Left colon (tissue), 2 donors: ENCODE measurements at regions not wholly inside any gene's neighbourhood (a gene's known extent, or its start where the extent isn't known, plus 50 kb on each side); places are given as distances from the start of the nearest gene placed in this dataset.

ENCODE experiments used
- ATAC-seq: fragments of 200-7000 bp; cut with Tn5 transposase; one replicate; pipeline ENCODE4 v1.9.1; 2020; ENCODE audit warnings: mild to moderate bottlenecking, moderate library complexity
- DNase-seq, 2 donors: peaks; one replicate each; pipeline ENCODE4 v3.0.0-alpha.2; 2020
- intact Hi-C, 2 donors: fragments of 100-400 bp; cut with DNase I in 1 of 2; cut with micrococcal nuclease in 1 of 2; formaldehyde crosslinking; loops; one replicate each; pipeline versions ENCODE4 v1.11.2 to v1.14.0; 2022; cut with DNase I, micrococcal nuclease
- donor health status: DM: no; HTN: no; CAD: no.
- donor health status: DM: yes; HTN: yes; CAD: no.

DNA sequence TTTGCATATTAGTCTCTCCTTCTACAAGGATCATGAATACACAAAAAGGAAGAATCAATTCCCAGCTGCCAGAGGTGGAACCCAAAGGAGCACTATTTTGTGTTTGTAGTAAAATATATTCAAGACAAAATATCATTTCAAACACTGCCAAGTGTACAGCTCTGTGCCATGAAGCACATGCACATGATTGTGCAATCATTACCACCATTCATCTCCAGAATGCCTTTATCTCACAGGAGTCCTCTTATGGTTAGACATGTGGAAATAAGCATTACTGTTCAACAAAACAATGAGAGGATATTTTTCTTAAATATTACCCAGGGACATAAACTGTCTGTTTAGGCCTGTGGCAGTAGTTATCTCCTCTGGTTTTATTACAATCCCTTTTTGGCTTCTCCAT is 151.4 kb upstream of the PPP1R3A start:
- intact Hi-C loops = no loop called here
- DNase-seq (no peak), ATAC-seq (no peak)

DNA sequence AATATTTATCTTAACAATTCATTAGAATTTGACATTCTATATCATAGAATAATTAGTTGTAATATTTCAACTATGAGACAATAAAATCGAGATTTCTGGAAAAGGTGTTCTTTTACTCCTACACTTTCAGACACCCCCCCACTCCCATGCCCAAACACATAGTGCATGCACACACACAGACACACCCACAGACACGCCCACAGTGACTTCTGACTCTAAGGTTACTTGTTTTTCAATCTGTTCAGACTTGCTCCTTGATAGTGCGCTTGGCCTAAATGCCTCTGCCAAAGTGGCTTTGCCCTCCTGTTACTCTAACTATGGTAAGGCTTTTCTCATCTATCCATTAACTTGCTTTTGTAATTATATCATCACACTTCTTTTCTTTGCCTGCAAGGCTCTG is 144.0 kb upstream of the PPP1R3A start:
- ATAC-seq = peak; percentile 72

DNA sequence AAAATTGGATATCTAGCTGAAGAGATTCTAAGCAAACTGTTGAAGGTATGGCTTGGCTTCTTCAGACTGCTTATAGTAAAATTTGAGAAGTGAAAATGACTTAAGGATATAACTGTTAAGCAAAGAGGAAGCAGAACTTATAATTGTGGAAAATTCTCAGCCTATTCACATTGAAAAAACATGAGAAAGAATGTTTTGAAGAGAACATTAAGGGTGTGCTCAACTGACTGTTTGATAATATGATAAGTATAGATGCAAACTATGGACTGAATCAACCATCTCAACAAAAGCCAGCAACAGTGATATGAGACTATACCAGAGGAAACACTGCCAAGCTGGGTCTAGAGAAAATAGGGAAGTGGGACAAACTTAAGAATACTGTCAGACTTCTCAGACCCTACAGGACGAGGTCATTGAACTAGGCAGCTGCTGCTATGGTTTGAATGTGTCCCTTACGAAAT is 133.1 kb upstream of the PPP1R3A start:
- ATAC-seq = no peak
- DNase-seq = no peak
- intact Hi-C loops = no loop called here

More for the DNA sequence above, 144.0 kb upstream of the PPP1R3A start:
- intact Hi-C loops = no loop called here
- peak in 1 of 2 donors; percentile 41 for DNase-seq

DNA sequence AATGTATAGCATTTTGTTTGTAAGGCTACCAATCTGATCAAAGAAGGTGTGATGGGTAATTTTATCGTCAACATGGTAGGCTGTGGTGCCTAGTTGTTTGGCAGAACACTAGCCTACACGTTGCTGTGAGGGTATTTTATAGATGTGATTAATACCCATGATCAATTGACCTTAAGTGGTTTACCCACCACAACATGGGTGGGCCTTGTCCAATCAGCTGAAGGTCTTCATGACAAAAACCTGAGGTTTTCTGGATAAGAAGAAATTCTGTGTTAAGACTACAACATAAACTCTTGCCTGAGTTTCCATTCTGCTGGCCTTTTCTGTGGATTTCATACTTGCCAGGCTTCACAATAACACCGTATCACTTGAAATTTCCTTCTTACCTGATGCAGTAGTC is 131.8 kb upstream of the PPP1R3A start:
- ATAC-seq (no peak), DNase-seq (no peak)
- intact Hi-C loops = no loop called here

DNA sequence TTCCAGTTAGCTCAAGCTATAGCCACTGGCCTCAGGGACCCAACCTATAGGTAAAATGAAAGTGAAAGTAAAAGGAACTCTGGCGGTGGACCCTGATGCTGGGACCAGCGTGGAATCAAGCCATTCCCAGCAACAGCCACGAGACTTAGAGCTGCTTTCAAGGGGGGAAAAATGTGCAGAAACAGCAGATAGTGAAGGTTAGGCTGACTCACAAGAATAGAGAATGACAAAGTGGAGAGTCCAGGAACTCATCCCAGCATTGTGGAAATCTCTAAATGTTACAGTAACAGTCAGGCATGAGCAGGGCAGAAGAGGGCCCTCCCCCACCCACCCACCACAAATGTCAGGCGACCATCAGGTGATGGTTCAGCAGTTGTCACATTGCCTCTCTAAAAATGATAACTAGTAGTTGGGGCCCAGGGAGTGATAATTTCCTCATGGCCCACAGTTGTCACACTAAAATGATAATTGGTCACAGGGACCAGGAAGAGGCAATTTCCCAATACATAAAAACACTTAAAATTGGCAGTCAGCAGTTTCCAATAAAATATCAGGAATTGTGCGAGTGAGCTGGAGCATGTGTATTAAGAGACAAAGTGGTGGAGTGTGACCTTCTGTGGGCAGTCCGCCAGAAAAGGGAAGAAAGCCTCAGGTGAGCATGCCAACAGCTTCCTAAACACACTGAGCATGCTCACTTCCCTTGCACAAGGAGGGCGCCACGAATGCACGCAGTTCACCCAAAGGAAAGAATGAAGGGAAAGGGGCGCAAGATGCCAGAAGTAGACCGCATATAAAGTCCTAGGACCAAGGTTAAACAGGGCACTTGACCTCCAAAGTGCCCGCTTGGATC is 129.8 kb upstream of the PPP1R3A start:
- intact Hi-C loops = no loop called here
- DNase-seq (no peak), ATAC-seq (peak; percentile 70)

DNA sequence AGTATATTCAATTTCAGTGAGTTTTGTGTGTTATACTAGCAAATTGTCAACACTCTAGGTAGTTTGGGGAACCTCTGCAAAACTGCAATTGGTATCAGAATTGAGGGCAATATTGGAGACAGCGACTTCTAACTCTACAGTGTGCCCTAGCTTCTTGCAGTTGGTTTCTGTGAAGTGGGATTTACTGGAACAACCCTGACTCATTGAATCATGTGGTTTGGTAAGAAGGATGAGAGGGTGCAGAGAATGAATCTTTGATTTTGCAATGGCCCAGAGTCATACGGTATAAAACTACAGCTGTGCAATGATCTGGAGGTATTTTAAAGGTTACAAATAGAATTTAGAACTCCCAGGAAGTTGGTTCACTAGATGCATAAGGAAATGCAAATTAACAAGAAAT is 129.1 kb upstream of the PPP1R3A start:
- ATAC-seq = no peak
- no peak for DNase-seq
- intact Hi-C loops = no loop called here

DNA sequence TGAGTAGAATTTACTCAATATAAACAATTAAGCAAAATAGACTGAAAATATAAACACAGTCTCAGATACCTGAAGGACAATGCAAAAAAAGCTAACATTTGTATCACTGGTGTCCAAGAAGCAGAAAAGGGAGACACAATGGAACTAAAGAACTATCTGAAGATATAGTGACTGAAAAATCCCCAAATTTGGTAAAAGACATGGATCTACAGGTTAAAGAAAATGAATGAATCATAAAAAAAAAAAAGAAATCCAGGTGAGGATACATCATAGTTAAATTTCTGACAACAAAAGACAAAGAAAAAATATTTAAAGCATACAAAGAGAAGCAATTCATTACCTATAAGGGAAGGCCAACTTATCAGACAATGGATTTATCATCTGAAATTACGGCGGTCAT is 114.7 kb upstream of the PPP1R3A start:
- ATAC-seq (no peak), DNase-seq (no peak)
- intact Hi-C loops = no loop called here

DNA sequence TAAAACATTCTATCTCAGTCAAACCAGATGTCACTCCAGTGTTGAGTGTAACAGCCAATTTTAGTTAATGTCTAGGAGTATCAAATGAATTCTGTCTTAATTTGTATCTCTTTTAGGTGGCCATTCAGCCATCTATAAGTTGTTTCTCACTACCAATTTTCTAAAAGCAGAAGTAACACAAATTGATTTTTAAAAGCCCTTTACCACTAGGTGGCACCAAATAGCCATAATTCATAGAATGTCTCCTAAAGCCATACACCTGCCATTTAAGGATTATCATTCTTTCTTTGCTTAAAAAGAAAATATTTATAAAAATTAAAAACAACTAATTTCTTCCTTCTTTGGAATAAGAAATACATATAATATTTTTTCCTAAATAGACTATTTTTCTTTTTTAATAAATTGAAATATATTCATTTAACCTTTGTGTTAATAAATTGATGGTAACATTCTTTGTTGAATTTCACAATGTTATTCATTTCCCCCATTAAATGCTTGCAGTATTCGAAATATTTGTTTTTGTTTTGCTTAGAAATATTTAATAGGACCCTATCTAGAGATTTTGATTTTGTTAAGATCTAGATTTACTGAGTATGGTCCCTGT is 107.8 kb upstream of the PPP1R3A start:
- intact Hi-C loops = no loop called here
- ATAC-seq = peak; percentile 63
- no peak for DNase-seq

DNA sequence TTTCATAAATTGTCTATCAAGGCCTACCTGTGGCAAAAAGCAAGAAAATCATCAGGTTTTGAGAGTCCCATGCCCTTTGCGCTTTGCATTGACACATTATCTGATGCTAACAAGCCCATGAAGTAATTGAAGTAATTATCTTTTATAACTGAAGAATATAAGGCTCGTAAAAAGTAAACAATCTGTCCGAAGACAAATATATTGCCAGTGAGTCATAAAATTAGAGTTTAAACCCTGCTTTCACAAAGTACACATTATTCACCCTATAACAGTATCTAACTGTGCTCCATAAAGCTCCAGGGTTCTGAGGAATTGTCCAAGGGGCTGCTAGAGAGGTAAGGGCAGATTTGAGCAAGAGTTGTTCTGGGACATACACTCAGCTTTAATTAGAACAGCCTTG is 102.3 kb upstream of the PPP1R3A start:
- DNase-seq (no peak), ATAC-seq (peak; percentile 94)
- intact Hi-C loops = no loop called here

DNA sequence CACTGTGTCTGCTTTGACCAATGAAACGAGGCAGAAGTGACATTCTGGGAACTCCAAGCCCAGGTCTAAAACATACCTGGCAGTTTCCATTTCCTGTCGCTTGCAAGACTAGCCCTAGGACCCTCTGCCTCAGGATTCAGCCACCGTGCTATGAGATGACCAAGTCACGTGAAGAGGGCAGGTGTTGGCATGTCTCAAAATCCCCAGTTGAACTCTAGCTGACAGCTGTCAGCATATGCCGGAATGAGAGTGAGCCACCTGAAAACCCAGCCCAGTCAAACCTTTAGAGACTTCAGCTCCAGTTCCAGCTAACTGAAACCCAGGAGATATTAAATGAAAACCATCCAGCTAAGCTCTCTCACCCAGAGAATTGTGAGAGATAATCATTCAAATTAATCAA is 89.9 kb upstream of the PPP1R3A start:
- intact Hi-C loops = no loop called here
- DNase-seq = no peak
- no peak for ATAC-seq

DNA sequence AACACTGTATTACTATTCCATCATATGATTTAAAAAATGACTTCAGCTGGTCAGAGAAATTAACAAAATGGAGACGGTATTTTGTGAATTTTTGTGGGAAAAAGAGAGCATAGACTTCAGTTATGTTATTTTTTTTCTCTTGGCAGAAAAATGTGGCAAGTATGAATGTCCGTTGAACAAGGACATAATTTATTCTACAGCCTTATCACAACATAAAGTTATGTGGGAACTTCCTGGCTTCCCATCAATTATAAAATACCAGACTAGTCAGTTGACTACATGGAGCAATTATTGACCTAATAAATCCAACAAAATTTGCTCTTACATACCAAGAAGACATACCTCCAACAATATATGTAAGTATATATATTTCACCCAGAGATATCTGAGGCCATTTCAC is 88.6 kb upstream of the PPP1R3A start:
- no peak for ATAC-seq
- no peak for DNase-seq
- intact Hi-C loops = no loop called here

DNA sequence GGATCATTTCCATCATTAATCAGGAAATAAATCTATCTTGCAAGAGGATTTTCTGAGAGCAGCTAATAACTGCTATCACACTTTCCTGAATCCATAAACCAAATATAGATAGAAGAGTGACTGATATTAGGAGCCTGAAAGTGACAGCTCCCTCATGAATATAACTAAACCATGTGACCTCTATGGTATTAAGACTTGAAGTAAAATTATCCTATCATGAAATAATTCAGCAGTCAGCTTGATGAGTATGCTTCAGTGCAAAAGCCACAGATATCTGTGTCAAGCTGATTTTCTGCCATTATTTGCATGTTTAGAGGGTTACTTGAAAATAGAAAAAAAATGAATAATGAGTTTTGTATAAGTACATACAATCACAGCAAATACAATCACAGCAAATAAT is 80.1 kb upstream of the PPP1R3A start:
- DNase-seq (no peak), ATAC-seq (no peak)
- intact Hi-C loops = no loop called here

DNA sequence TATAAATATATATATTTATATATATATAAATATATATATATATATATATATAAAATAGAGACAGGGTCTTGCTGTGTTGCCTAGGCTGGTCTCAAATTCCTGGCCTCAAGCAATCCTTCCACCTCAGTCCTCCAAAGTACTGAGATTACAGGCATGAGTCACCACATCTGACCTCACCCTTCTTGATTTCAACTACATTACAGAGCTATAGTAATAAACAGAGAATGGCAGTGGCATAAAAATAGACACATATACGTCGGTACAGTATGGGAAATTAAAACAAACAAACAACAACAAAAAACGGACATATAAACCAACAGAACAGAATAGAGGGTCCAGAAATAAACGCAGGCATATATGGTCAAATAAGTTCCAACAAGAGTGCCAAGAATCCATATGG is 77.6 kb upstream of the PPP1R3A start:
- ATAC-seq = no peak
- intact Hi-C loops = no loop called here
- DNase-seq = no peak

DNA sequence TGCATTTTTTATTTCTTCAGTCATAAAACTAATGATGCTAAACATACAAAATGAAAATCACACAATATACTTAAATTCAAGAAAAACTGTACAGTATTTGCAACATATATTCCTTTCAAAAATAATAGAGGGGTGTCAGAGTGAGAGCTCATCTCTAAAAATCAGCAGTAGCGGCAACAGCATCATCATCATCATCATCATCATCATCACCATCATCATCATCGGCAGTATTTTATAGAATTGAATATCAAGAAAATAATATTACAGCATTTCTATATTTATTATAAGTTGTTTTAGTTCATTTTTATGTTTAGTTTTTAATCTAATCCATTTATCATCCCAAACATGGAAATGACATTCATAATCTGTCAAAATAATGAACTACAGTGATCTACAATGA is 67.4 kb upstream of the PPP1R3A start:
- no peak for DNase-seq
- intact Hi-C loops = no loop called here
- ATAC-seq = no peak

DNA sequence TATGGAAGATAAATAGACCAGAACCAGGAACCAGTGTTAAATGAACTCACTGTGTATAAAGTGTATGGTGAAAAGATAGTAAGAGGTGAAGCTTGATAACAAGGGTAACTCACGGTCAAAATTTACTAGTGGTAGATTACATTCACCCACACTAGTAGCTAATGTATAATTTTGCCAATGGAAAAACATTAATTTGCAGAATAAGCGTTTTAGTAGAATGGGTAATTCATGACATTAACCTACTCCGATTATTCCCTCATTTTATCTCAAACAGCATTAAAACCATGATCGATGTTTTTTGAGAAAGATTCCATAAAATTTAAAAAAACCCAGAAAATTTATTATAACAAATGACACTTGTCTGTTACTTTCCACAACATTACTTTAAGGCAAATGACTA is 57.7 kb upstream of the PPP1R3A start:
- intact Hi-C loops = no loop called here
- ATAC-seq (no peak), DNase-seq (no peak)

DNA sequence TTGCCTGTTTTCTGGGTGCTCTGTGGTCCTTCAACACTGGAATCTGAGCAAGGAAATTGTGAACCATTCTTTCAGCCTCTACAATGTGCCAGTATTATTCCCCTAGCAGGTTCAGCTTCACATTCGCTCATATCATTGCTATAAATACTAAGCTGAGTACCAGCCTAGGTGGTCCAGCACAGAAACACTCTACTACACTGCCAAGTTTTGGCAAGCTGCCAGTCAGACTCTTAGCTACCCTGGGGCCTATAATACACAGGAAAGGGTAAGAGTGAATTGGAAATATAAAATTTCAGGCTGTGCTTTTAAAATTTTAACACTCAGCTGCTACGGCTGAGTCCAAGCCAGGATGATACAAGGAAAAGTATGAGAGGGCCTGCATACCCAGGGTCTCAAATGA is 49.9 kb upstream of the PPP1R3A start:
- DNase-seq (no peak), ATAC-seq (no peak)
- intact Hi-C loops = no loop called here
